HG03342 (cell line): ENCODE measurements at regions not wholly inside any gene's neighbourhood (a gene's known extent, or its start where the extent isn't known, plus 50 kb on each side); places are given as distances from the start of the nearest gene placed in this dataset.
"Not testable (repeated sequence)": the region's sequence is repeated elsewhere in the genome, so short reads cannot be mapped to it uniquely, and the experiment has no call there.

Source experiments
- ATAC-seq: cut with Tn5 transposase; IDR thresholded peaks from one replicate; pipeline ENCODE4 v1.9.1; 2021; ENCODE audit warnings: mild to moderate bottlenecking, moderate library complexity; ENCODE audit not compliant: unreplicated experiment

- ATAC-seq = no peak
Measured at GRCh38 chr11:121358760-121359159, 66.2 kb downstream of the SC5D start.

DNA sequence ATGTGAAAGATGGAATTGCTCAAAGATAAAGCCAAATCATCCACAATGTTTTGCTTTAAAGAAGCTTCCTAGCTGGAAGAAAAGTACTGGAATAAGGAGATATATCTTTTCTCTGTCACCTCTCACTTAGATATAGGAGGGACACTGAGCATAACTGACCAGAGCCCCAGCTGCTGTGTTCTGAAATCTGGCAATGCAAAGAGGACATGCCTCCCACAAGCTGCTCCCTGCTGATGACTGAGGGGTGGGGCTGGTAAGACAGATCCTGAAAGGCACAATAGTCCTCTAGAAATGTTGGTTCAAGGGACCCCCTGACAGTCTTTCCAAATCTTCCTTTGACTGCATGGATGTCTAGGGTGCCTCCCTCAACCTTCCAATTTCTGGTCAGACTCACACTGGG is 67.0 kb downstream of the SC5D start:
- ATAC-seq = no peak

DNA sequence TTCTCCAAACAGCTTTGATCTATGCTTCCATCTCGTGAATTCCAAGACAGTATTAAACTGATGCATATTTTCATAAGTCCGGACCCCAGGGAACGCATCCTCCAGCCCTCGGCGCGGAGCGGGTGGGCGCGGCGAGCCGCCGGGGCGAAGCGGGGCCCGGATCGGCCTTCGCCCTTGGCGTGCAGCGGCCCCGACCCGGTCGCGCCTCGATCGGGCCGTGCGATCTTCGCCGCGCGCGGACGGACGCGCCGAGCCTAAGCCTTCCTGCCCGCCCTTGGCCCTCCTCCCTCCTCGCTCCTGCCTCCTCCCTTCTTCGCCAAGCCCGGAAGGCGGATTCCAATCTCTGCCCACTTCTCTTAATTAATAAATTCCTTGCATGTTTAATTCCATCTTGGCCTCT is 70.4 kb downstream of the SC5D start:
- ATAC-seq = not testable (repeated sequence)

DNA sequence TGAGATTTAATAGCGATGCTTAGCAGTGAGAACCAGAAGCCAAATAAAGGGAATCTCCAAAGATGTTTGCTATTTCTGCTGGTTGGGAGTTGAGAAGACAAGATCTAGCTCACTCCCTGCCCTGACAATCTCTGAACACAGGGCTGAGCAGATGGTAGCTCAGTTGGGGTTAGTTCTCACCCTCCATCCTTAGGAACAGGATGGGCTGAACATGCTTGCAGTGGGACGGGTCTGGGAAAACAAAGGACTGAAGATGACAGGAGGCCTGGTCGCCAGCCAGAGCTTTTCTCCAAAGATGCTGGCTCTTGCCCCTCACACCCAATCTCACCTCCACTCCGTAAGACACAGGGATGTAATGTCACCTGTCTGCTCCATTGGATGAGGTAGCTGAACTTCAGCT is 72.7 kb downstream of the SC5D start:
- no peak for ATAC-seq

DNA sequence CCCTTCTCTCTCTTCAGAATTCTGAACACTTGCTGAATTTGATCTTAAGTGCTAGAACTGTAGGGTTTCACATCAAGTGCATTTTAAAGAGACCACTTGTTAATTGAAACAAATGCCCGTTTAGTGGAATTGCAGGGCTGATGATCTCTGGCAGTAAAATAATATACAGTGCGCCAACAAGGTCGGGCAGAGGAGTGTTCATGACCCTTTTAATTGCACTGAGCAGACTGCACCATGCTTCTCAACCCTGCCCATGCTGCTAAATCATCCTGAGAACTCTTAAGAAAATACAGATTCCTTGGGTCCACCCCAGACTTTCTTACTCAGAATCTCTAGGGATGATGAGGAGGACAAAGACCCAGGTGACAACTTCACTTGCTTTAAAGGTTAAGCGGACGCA is 73.5 kb downstream of the SC5D start:
- no peak for ATAC-seq

DNA sequence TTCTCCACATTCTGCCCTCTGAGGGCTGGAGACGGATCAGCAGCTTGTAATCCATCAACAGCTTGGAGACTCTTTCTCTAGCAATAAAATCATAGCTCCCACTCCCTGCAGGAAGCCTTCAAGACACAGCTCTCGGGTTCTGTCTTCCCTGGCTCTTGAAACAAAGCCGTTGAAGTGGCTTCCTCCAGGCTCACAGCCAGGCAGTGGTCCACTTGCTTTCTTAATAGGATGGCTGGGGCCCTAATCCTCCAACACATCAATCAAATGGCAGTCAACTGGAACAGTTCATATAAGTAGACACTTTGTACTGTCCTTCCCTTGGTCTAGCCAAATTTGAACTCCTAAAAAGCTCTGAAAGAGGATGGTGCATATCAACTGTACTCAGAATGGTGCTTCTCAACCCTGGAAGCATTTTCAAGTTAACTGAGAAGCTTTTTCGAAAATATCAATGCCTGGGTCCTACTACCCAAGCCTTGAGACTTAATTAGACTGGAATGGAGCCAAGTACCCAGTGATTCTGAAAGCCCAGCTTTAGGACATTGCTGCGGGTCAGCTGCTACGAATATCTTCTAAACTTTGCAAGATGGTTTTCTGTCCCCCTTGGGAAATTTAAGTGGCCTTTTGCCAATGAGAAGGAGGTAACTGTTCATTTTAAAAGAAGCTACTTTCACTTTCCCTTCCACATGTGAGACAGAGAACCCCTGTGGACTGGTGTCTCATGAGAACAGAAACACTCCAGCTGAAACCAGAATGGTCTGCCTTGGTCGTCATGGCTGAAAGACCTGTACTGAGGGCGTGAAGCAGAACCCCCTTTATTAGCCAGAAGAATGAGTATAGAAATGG is 74.7 kb downstream of the SC5D start:
- ATAC-seq = peak; percentile 91

- ATAC-seq = no peak
Measured at GRCh38 chr11:121367844-121368225, 75.3 kb downstream of the SC5D start.

- no peak for ATAC-seq
Measured at GRCh38 chr11:121368364-121369240, 76.0 kb downstream of the SC5D start.

GRCh38 chr11:121369366-121369765 is 76.8 kb downstream of the SC5D start:
- ATAC-seq = no peak

GRCh38 chr11:121372028-121372427 is 79.5 kb downstream of the SC5D start:
- ATAC-seq = no peak

DNA sequence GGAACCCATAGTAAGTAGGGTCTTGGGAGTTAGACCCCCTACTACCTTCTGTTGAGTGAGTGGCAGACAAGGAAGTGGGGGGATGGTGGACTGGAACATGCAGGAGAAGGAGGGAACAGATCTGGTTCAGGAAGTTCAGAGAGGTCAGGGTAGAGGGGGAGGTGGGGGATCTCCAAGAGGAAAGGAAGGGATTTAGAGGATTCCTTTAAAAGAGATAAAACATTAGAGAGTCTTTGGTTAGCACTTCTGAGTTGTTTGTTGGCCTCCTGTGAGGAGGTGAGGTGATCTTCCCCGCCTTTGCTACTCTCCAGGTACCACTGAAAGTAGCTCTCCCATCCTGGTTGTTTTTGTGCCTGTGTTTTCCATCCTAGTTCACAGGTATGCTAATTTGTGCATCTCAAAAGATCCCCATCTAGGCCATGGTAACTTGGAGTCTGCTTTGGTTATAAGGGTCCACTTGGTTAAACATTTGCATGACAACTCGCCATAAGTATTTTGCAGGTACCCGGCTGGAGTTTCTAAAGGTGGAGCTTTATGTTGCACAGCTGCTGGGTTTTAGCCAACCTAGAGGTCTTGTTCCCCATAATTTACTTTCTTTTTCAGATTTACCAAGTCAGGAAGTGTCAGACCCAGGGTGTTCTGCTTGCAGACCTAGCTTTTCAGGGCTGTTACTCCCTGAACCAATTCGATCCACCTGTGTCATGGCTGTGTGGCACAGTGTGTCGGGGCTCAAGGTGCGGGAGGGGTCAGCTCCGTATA is 79.3 kb upstream of the SORL1 start:
- ATAC-seq = peak; percentile 83

- no peak for ATAC-seq
Measured at GRCh38 chr11:121374286-121374985, 77.7 kb upstream of the SORL1 start.

GRCh38 chr11:121376130-121376529 is 76.0 kb upstream of the SORL1 start:
- ATAC-seq = no peak

GRCh38 chr11:121379145-121379810 is 72.8 kb upstream of the SORL1 start:
- not testable (repeated sequence) for ATAC-seq

DNA sequence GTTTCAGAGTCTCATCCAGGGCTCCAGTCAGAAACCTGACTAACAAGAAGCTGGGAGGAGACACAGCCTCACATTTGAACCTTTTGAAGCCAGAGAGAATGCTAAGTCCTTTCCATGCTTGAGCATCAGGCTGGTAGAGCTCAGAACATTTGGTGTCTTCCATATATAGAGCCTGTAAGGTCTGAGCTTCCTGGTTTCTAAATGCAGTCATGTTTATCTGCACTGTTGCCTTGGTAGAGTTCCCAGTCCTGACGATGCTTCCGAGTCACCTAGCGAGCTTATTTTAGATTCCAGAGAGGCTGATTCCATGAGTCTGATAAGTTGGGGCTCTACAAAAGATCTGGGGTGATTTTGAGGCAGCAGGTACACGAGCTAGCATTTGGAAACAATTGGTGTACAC is 68.4 kb upstream of the SORL1 start:
- no peak for ATAC-seq

DNA sequence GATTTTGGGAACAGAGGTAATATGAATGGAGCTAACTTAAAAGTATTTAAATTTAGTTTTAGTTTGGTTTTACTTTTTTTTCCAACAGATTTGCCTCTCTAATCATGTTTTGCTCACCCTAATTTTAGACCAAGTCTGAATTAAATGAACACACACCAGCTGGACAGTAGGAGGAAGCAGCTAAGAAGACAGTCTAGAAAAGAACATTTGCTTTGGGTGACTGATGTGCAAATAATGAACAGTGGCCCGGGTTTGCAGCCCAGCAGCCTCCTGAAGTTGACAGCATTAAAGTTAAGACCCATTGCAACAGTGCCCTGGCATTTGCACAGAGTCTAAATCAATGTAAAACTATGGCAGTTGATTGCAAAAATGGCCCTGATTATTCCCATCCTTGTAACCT is 66.4 kb upstream of the SORL1 start:
- no peak for ATAC-seq
